H7 (cell line): ENCODE measurements at regions not wholly inside any gene's neighbourhood (a gene's known extent, or its start where the extent isn't known, plus 50 kb on each side); places are given as distances from the start of the nearest gene placed in this dataset.
"Not testable (repeated sequence)": the region's sequence is repeated elsewhere in the genome, so short reads cannot be mapped to it uniquely, and the experiment has no call there.

Experiments
- DNase-seq: peaks from one replicate; pipeline ENCODE4 v3.0.0; 2012
- H3K27me3 ChIP-seq: 2 replicates; pipeline ENCODE4 v1.6.0; 2011; ENCODE audit warnings: mild to moderate bottlenecking, low read length; ENCODE audit not compliant: control insufficient read depth, insufficient read depth
- H3K36me3 ChIP-seq: replicated peaks from 2 replicates; pipeline ENCODE4 v1.5.1; 2011; ENCODE audit warnings: low read length; ENCODE audit not compliant: control insufficient read depth, insufficient read depth
- H3K4me3 ChIP-seq: 2 replicates; pipeline ENCODE4 v1.5.1; 2011; ENCODE audit warnings: low read depth, mild to moderate bottlenecking, control low read depth, low read length, moderate library complexity; ENCODE audit not compliant: insufficient read depth

GRCh38 chr17:5877366-5877765 lies 192.8 kb upstream of the WSCD1 start:
- Histone ChIP-seq H3K36me3 (no peaks in the 10 kb centered on the region), H3K4me3 (no peak overlapping the region), H3K27me3 (no peaks in the 10 kb centered on the region)
- DNase-seq, result no peak

DNA sequence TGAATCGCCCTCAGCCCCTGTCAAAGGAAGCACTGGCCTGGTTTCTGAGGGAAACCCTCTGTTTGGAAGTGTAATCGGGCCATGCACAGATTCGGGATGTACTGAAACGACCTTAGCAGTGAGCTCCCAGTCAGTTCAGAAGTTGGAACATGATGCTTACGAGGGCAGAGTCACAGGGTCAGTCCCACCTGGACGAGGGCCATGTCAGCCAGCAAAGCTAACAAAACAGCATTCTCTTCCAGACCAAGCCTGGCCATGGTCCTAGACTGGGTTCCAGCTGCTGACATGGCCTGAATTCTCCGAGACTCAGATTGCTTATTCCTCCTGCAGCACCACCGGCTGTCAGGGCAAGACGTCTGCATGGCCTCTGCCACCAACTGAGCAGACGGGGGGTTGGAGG lies 192.2 kb upstream of the WSCD1 start:
- no peak for DNase-seq
- Histone ChIP-seq H3K27me3 (no peaks in the 10 kb centered on the region), H3K36me3 (no peaks in the 10 kb centered on the region), H3K4me3 (no peak overlapping the region)

DNA sequence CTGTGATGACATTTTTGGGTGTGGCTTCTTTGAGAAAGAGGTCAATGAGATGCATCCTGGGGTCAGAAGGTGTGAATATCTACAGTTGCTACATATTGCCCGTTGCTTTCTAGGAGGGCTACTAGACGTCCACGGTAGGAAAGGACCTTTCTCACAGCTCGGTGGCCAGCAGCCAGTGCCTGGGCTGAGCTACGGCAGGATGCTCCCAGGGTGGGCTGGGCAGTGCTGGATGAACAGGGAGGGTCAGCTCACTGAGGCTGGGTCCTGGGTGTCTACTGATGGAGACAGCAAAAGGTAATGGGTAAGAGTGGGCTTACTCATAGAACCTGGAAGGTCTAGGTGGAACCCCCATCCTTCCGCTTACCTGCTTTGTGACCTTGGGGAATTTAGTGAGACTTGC lies 188.3 kb upstream of the WSCD1 start:
- H3K36me3 ChIP-seq, result no peaks in the 10 kb centered on the region
- no peak overlapping the region for H3K4me3 ChIP-seq
- H3K27me3 ChIP-seq, result no peaks in the 10 kb centered on the region
- no peak for DNase-seq

GRCh38 chr17:5883775-5884665 lies 186.2 kb upstream of the WSCD1 start:
- DNase-seq, result no peak
- Histone ChIP-seq H3K36me3 (no peaks in the 10 kb centered on the region), H3K27me3 (no peaks in the 10 kb centered on the region)

GRCh38 chr17:5885336-5885735 lies 184.8 kb upstream of the WSCD1 start:
- H3K4me3 ChIP-seq, result no peak overlapping the region
- DNase-seq, result no peak
- H3K27me3 ChIP-seq, result no peaks in the 10 kb centered on the region
- no peaks in the 10 kb centered on the region for H3K36me3 ChIP-seq

More at GRCh38 chr17:5883775-5884665, 186.2 kb upstream of the WSCD1 start:
- H3K4me3 ChIP-seq, result no peak overlapping the region

DNA sequence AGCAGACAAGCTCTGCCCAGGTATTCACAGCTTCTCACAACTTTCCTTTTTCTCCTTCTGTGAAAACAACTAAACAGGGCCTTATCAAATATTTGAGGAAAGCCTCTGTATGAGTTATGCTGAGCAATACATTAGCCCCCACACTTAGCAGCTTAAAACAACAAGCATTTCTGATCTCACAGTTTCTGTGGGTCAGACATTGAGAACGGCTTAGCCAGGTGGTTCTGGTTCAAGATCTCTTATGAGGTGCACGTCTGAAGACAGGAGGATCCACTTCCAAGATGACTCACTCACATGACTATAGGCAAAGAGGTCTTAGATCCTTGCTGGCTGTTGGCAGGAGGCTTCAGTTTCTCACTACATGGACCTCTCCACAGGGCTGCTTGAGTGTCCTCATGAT lies 181.4 kb upstream of the WSCD1 start:
- no peak for DNase-seq
- no peaks in the 10 kb centered on the region for H3K36me3 ChIP-seq
- H3K27me3 ChIP-seq, result no peaks in the 10 kb centered on the region
- no peak overlapping the region for H3K4me3 ChIP-seq

GRCh38 chr17:5892921-5893675 lies 177.1 kb upstream of the WSCD1 start:
- H3K4me3 ChIP-seq, result no peak overlapping the region
- DNase-seq, result peak; percentile 42

GRCh38 chr17:5893741-5894140 lies 176.4 kb upstream of the WSCD1 start:
- H3K36me3 ChIP-seq, result no peaks in the 10 kb centered on the region
- no peaks in the 10 kb centered on the region for H3K27me3 ChIP-seq
- DNase-seq, result peak; percentile 7
- no peak overlapping the region for H3K4me3 ChIP-seq

More at GRCh38 chr17:5892921-5893675, 177.1 kb upstream of the WSCD1 start:
- Histone ChIP-seq H3K36me3 (no peaks in the 10 kb centered on the region), H3K27me3 (no peaks in the 10 kb centered on the region)

GRCh38 chr17:5895276-5895675 lies 174.9 kb upstream of the WSCD1 start:
- no peaks in the 10 kb centered on the region for H3K27me3 ChIP-seq
- H3K4me3 ChIP-seq, result no peak overlapping the region
- DNase-seq, result no peak
- H3K36me3 ChIP-seq, result no peaks in the 10 kb centered on the region

DNA sequence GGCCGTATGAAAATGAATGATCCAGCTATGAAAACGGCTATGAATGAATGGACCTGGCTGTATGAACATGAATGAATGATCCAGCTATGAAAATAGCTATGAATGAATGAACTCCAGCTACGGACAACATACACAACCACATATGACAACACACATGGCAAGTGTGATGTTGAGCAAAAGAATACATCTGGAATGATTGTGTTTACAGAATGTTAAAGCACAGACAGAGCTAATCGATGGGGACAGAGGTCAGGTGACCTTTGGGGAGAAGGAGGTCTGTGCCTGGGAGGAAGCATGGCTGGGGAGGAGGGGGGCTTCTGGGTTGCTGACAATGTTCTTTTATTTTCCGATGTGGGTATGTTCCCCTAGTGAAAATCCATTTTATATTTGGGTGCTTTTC lies 174.0 kb upstream of the WSCD1 start:
- Histone ChIP-seq H3K36me3 (no peaks in the 10 kb centered on the region), H3K4me3 (no peak overlapping the region), H3K27me3 (no peaks in the 10 kb centered on the region)
- DNase-seq, result peak; percentile 8

DNA sequence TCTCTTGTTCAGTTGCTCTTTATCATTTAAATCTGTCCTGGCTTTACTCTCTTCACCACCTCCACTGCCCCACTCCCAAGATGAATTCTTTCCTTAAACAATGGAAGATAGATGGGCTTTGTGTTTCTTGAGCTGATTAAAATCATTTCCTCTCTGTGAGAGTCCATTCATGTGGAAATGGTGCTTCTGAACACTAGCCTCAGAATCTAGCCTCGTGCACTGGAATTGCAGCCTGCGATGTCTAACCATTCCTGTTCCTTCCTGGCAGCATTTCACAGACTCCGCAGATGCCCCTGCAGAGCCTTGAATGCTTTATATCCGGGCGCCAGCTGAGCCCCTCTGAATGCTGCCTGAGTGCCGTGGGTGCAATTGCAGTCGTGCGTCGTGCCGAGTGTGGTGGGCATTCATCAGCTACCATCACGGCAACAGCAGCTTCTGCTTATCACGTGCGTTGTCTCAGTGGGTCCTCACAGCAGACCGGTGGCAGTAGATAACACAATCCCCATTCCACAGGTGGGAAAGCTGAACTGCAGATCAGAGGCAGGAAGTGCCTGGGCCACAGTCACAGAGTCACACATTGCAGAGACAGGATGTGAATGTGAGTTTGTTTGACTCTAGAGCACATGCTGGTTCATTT lies 172.8 kb upstream of the WSCD1 start:
- no peaks in the 10 kb centered on the region for H3K27me3 ChIP-seq
- H3K4me3 ChIP-seq, result no peak overlapping the region
- DNase-seq, result peak; percentile 63
- no peaks in the 10 kb centered on the region for H3K36me3 ChIP-seq

- H3K27me3 ChIP-seq, H3K4me3 ChIP-seq, H3K36me3 ChIP-seq: not testable (repeated sequence)
- DNase-seq, result peak; percentile 11
These were observed 172.2 kb upstream of the WSCD1 start for GRCh38 chr17:5897981-5898380.

- Histone ChIP-seq H3K36me3 (no peaks in the 10 kb centered on the region), H3K27me3 (no peaks in the 10 kb centered on the region), H3K4me3 (no peak overlapping the region)
- DNase-seq, result peak; percentile 14
These were observed 171.8 kb upstream of the WSCD1 start for GRCh38 chr17:5898406-5898805.

- DNase-seq, result no peak
- H3K27me3 ChIP-seq, result no peaks in the 10 kb centered on the region
- H3K36me3 ChIP-seq, result no peaks in the 10 kb centered on the region
- H3K4me3 ChIP-seq, result no peak overlapping the region
These were observed 170.5 kb upstream of the WSCD1 start for GRCh38 chr17:5899496-5900195.
